CD4-positive, alpha-beta T cell treated with Interleukin-1 beta for 1 hour (primary cell): ENCODE measurements at regions not wholly inside any gene's neighbourhood (a gene's known extent, or its start where the extent isn't known, plus 50 kb on each side); places are given as distances from the start of the nearest gene placed in this dataset.
"Not testable (repeated sequence)": the region's sequence is repeated elsewhere in the genome, so short reads cannot be mapped to it uniquely, and the experiment has no call there.

Experiments used
- DNase-seq, 2 donors: peaks; one replicate each; pipeline ENCODE4 v3.0.0-alpha.2; 2020 to 2022

DNA sequence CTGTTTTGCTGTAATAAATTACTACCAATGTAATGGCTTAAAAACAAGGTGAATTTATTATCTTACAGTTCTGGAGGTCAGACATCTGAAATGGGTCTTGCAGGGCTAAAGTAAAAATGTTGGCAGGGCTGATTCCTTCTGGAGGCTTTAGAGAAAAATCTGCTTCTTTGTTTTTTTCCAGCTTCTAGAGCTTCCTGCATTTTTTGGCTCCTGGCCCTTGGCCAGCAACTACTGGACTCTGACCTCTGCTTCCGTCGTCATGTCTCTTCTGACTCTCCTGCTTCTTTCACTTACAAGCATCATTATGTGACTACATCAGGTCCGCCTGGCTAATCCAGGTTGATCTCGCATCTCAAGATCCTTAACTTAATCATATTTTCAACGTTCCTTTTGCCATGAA lies 350.9 kb downstream of the S1PR1 start:
- no peak for DNase-seq

DNA sequence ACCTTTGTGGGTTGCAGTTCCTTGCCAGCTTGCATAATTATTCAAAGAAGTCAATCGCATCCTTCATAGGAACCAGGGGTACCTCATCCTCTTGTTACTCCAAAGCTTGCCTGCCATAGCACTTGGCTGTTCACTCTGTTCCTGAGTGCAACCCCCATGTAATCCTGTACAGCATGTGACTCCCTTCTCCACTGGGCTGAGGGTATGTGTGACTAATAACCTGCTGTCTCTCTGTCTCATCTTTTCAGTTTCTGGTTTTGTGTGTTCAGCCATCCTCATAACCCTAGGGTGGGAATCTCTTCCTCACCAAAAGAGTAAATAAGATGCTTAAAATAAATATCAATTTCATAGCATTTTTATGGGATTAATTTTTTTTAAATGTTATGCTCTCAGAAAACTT lies 351.9 kb downstream of the S1PR1 start:
- no peak for DNase-seq

DNA sequence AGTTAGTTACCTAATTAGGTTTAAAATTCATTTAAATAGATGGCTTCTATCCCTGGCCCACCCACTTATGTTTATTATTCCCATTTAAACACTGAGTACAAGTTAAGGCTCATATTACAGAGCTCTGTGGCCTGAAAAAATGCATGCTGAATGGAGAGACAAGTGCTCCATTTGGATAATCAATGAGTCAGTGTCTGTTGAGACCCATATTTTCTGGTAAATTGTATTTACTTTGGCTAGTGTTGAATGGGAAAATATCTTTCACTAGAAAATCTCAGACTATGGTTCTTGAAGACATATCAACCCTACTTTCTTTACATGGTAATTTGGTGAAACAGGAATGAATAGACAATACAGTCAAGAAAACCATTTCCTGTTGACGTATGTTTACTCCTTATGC lies 356.0 kb downstream of the S1PR1 start:
- DNase-seq, result no peak

DNA sequence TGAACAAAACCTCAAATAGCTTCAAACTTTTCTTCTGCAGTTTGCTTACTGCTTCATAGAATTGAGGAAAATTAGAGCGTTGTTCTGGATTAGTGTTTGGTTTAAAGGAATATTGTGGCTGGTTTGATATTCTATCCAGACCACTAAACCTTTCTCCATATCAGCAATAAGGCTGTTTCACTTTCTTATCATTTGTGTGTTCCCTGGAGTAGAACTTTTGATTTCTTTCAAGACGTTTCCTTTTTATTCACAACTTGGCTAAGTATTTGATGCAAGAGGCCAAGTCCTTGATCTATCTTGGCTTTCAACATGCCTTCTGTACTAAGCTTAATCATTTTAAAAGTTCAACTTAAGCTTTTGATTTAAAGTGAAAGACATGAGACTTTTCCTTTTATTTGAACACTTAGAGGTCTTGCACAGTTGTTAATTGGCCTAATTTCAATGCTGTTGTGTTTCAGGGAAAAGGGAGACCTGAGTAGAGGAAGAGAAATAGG lies 359.1 kb downstream of the S1PR1 start:
- no peak for DNase-seq

DNA sequence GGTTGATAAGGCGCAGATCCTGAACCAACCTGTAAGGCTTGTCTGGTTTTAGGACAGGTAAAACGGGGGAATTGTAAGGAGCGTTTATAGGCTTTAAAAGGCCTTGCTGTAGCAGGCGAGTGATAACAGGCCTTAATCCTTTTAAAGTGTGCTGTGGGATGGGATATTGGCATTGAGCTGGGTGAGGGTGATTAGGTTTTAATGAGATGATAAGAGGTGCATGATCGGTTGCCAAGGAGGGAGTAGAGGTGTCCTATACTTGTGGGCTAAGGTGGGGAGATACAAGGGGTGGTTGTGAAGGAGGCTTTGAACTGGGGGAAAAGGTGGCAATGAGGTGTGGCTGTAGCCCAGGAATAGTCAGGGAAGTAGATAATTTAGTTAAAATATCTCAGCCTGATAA lies 363.8 kb downstream of the S1PR1 start:
- not testable (repeated sequence) for DNase-seq

DNA sequence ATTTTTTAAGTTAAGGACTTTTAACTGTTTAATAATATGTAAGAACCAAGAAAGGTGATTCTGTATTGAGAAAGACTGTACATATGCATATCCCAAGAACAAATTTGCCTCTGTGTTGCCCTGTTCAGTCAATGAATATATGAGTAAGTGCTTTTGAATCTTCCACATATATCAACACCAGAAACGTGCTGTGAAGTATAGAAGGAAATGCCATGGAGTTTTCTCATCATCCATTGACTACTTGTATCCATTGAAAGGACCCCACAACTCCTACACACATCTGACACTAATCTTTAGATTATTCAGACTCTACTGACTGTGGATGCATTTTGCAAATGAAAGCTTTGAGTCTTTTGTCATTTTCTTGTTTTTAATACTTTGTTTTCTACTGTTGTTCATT lies 366.9 kb downstream of the S1PR1 start:
- DNase-seq, result no peak

DNA sequence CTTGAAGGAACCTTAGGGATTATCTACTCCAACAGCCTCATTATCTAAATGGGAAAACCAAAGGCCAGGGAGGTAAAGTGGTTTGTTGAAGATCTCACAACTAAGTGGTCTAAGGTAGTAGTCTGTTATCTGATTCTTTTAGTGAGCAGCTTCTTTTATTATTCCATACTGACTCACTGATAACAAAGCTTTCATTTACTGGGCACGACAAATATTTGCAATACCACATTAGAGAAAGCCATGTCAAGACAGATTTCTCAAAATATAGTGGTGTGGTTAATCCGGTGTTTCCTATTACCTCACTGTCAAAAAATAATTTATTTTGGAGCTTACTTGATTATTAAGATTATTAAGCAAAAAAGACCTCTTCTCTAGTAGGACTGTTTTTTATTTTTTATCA lies 369.1 kb downstream of the S1PR1 start:
- no peak for DNase-seq

DNA sequence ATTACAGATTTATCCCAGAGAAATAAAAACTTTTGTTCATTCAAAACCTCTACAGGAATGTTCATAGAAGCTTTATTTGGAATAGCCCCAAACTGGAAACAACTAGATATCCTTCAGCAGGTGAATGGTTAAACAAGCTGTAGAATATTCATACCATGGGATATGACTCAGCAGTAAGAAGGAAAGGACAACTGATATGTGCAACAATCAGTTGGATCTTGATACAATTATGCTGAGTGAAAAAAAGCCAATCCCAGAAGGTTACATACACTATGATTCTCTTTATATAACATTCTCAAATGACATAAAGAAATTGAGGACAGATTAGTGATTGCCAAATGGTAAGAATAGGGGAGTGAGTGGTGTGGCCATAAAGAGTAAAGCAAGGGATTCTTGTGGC lies 376.7 kb downstream of the S1PR1 start:
- no peak for DNase-seq

DNA sequence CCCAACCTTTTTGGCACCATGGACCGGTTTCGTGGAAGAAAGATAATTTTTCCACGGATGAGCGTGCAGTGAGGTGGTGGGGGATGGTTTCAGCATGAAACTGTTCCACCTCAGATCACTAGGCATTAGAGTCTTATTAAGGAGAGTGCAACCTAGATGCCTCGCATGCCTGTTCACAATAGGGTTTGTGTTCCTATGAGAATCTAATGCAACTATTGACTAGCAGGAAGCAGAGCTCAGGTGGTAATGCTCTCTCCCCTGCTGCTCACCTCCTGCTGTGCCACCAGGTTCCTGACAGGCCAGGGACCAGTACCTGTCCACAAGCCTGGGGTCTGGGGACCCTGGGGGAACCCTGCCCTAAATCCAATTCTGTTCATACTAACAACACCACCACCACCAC lies 377.8 kb downstream of the OLFM3 start:
- no peak for DNase-seq

DNA sequence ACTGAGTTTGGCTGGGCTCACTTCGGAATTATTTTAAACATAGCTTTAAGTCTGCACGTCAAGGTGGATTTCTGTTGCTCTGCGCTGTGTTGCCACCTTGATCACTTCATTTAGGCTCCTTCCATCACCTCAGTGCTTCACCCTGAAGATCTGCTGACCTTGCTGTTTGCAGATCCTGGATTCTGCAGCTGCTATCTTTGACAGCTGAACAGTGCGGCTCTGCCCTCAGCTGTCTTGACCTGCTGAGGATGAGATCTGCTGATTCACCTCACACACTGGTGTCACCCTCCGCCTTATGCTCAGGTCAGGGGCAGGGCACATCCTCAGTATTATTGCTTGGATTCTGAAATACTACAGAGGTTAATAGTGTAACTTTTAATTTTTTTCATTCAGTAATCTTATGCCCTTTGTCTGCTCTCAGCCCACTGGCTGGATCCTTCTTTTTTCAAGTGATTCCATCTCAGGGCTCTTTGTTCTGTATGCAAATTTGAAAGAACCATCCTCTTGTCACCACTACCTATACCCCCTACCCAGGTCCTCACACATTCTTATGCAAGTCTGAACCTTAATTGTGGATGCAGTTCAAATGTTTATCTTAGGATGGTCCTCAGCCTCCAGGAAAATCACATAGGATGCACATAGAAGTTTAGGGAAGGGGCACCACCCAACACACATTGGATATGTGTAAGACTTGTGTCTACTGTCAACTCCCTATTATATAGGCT lies 364.0 kb downstream of the OLFM3 start:
- no peak for DNase-seq

DNA sequence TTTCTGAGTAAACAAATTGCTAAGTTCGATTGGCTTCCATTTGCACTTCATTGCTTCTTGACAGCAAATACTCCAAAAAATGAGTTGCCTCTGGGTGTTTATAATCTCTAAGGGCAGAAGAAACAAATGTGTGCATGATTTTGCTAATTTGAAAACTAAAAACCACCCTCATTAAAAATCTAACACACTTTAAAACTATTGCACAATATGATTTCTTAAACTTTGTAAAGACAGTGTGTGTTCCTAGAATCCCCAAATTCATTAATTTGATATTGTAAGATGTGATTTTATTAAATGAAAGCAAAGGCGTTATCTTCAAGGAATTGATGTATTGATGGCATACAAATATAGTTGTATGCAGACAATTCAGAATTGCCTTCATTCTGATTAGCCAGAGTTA lies 350.9 kb downstream of the OLFM3 start:
- no peak for DNase-seq

DNA sequence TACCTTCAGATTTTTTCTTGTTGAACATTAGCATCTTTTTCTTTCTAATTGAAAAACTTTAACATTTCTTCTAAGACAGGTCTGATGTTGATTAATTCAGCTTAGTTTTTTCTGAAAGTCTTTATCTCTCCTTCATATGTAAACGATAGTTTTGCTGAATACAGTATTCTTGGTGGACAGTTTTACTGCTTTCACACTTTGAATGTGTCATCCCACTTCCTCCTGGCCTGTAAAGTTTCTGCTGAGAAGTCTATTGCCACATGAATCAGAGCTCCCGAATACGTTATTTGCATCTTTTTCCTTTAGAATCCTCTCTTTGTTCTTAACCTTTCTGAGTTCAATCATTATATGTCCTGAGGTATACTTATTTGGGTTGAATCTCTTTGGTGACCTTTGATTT lies 344.2 kb downstream of the OLFM3 start:
- no peak for DNase-seq

DNA sequence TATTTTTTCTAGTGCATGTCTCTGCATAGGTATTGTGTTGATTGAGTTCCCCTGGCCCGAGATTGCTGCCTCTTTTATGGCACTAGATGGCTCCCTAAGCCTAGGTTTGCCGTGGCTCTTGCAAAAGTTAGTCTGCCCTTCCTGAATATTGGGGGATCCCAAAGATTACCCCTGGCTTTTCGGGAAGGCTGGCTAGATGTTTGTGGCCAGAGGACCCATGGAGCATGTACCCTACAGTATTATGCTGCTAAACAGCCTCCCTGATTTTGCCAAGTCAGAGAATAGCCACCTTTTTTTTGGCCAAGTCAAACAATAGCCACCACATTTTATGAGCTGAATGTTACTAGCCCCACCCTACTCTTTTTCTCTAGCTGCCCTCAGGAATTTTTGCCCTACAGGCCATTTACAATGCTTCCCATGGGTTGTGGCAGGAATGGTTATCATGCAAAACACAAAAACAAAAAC lies 343.2 kb downstream of the OLFM3 start:
- no peak for DNase-seq

DNA sequence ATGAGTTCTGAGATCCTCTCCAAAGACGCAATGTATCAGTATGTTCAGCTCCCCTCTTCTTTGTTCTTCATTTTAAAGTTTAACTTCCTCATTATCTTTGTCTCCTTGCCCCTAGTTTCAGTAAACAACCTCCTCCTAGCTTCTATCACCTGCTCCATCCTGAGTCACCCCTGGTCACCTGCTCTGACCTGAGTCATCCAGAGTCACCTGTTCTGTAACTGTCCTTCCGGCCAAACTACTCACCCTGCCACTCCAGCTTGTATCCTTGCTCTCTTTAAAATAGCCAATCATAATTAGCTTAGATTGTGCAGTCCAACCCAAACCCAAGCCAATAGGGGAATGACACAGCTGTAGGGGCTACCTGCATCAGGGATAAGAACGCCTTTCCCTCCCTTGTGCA lies 332.0 kb downstream of the OLFM3 start:
- no peak for DNase-seq

DNA sequence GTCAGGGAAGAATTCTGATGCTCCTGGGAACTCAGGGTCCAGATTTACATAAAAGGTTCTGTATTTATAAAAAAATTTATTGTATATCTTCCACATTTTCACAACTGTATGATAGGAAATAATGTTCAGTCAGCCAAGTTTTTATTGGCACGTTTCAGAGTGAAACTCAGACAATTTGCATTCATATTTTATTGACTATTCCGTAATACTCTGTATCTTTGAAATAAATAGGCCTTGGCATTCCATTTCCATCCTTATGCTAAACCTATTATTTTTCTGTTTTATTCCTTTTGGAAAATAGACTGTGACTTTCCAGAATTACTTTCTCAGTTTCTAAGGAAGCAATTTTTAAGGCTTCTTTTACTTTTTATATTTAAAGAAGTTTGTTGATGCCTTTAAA lies 329.0 kb downstream of the OLFM3 start:
- DNase-seq, result no peak

DNA sequence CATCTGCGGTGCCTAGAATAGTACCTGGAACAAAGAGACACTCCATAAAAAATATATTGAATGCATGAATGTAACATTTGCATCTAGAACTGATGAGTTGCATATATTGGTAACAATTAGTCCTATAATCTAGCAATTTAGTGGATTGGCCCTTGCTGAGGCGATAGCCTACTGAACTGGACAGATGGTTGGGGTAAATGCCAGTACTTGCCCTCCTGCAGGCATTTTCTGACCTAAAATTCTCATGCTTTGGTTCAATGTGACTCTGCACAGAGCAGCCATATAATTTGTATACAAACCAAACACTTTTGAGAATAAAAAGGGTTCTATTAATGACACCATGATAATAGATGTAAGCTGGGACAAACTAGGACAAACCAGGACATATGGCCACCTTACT lies 313.6 kb downstream of the OLFM3 start:
- DNase-seq, result no peak

DNA sequence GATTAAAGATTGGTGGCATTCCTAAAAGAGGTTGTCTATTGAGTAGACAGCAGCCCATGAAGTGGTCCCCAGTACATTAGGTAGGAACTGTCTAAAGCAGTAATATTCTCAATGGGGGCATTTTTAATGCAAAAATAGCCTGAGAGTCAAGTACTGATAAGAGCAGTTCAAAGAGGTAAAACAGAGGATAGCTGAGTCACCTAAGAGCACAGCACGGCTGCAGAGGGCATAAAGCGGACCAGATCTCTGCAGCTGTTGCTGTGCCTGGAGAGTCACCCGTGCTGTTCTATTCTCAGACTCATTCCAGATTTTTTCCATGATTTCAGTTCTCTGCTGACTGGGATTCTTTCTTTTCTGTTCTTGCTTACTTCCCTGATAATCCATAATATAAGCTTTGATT lies 313.2 kb downstream of the OLFM3 start:
- DNase-seq, result no peak

DNA sequence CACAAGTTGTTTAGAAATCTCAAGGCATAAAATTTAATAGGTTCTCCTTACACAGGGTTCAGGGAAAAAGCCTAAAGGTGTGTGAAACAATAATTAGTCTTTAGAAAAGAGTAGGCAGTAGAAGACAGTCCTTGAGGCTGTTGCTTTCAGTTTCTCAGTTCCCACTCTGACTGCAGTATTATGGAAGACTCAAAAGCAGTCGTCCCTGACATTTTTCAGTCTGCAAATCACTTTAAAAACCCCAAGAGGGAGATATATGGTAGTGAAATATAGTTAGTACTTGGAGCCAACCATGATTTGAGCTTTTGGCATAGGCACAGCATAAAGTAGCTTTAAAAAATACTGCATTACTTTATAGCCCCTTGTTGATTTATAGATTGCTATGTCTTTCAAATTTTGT lies 299.7 kb downstream of the OLFM3 start:
- no peak for DNase-seq

DNA sequence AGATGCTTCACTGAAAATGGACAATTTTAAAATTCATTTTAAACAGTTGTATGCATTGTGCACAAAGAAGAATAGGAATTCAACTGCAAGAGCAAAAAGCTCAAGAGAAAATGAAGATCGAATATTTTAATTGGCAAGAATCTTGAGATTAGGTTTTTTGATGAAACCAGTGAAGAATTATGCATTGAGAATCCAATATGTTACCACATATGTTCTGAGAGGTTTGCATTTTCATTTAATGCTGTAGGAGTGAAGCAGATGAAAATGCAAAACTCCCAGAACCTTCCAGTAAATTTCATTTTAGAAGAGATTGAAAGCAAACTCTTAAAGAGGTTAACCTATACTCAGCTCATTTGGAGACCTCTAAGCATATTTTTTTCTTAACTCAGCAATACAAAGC lies 298.0 kb downstream of the OLFM3 start:
- no peak for DNase-seq

DNA sequence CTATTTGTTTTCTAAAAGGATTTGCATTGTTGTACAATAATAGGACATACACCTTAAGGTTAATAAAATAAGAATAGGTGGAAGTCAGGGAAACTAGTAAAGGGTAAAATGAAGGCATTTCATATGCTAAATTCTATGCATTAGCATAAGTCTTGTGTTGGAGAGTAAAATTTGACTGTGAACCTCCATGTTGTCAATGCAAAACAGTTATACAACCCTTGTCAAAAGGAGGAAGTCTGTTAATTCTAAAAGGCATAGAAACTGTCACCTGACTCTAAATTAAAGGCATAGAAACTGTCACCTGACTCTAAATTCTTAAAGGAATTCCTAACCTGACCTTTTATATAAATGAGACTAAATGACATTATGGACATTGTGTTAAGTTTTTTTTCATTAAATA lies 291.8 kb downstream of the OLFM3 start:
- DNase-seq, result no peak

DNA sequence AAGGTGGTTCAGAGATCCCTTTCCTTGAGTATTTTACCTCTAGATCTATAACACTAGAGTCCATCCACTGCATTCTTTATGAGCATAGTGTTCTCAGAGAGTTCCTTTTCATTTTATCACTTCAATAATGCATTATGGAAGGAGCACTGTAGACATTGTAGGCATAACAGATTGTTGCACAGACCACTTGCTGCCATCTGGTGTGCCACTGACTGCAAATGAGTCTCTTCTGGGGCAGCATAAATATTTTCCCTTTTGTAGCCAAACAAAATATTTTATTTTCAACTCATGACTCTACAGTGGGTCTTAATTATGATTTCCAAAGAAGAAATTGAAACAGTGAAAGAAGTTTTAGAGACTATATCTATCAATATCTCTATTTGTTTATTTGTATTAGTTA lies 290.4 kb downstream of the OLFM3 start:
- no peak for DNase-seq

DNA sequence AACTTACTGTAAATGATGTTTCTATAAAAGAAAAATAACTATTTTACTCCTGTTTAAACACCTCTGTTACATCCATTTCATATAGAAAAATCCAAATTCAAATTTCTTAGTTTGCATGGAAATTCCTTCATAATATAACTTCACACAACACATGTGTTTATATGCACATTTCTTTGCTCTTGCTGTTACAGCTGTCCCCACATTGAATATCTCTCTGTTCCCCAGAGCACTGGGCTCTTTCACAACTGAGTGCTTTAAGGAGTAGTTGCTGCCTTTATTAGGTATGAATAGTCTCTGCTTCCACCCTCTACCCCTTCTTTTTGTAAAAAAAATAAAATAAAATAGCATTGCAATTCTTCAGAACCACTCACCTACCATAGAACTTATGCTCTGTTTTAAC lies 287.0 kb downstream of the OLFM3 start:
- DNase-seq, result no peak

DNA sequence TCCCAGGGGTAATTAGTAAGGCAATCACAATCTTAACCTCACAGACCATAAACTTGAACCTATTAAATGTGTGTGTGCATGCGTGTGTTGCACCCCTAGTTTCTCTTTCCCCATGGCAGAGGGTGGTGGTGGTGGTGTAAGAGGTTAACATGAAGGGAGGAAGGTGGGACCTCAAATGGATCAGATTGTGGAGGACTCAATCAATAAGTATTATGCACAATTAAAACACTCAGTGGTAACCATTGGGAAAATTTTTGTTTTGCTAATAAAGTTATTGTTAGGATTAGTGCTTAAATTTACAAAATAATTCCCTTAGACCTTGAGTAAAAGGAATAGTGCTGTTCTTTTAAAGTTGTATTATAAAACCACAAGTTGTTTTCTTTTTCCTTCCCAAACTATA lies 283.0 kb downstream of the OLFM3 start:
- DNase-seq, result no peak

DNA sequence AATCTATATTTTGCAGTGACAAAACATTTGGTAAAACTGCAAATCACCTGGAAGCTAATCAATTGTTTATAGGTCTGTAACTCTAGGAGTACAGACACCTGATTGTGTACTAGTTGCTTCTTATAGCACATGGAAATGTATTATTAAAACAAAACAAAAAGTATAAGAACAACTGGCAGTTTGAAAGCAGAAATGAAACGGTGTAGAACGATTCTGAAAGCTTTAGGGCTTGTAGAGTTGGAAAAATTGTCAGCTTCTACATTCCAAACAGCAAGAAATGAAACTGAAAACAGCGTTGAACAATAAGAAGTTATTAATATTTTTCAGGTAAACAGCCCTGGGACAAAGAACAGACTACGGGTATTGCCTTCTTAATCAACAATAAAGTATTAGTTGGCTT lies 273.3 kb downstream of the OLFM3 start:
- DNase-seq, result no peak

DNA sequence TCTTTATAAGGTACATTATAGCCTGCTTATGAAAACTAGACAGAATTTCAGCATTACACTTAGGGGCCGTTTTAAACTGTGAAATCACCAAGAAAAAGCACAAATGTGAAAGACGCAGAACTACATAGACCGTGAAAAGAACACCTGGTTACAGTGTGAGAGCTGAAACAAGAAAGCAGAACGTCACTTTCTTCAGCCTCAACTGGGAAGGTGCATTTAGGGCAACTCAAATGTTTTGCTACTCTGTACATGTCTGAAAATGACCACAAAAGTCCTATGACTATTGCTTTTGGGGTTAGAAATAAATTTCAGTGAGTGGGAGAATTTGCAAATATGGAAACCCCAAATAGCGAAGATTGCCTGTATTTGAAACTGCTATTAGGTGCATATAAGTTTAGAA lies 268.7 kb downstream of the OLFM3 start:
- no peak for DNase-seq
